LNCAP (cell line): ENCODE measurements at regions not wholly inside any gene's neighbourhood (a gene's known extent, or its start where the extent isn't known, plus 50 kb on each side); places are given as distances from the start of the nearest gene placed in this dataset.

Experiments used
- TF ChIP-seq, protein P1 (sequence below): fragments of 450-650 bp; IDR thresholded peaks from 2 replicates; pipeline ENCODE4 v1.5.1; 2017; ENCODE audit warnings: mild to moderate bottlenecking

DNA sequence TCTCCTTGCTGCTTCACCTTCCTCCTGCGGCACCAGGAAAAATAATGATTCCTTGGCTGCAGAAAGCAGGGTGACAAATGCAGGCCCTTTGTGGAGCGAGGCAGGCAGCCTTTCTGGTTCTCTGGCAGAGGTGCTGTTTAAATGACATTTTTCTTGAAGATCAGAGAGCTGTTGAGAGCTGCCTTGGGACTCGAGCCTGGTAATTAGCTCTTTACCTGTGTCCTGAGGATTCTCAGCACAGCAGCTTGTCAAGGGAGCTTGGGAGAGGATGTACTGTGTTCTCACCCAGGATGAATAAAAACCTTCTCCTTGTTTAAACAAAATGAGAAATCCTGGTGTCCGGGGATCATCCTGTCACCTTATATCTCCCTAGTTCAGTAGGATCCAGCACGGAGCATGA lies 204.0 kb downstream of the AACS start:
- TF ChIP-seq, protein P1, sequence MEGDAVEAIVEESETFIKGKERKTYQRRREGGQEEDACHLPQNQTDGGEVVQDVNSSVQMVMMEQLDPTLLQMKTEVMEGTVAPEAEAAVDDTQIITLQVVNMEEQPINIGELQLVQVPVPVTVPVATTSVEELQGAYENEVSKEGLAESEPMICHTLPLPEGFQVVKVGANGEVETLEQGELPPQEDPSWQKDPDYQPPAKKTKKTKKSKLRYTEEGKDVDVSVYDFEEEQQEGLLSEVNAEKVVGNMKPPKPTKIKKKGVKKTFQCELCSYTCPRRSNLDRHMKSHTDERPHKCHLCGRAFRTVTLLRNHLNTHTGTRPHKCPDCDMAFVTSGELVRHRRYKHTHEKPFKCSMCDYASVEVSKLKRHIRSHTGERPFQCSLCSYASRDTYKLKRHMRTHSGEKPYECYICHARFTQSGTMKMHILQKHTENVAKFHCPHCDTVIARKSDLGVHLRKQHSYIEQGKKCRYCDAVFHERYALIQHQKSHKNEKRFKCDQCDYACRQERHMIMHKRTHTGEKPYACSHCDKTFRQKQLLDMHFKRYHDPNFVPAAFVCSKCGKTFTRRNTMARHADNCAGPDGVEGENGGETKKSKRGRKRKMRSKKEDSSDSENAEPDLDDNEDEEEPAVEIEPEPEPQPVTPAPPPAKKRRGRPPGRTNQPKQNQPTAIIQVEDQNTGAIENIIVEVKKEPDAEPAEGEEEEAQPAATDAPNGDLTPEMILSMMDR, result no peak

DNA sequence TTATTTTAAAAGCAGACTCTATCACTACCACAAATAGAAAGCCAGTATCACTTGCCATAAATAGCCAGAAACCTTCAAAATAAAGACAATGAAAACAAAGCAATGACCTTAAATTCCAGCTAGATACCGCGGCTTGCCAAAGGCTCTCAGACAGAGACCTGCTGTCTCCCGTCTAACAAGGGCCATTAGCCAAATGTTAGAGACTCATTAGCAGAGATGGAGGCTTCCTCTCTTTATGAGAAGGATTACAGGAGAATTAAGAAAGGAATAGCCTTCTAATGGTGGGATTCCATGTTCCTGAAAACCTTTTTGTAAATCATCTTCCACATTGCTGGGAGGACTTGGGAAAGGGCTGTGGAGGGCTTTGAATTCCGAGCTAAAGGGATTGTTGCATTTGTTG lies 206.7 kb downstream of the AACS start:
- TF ChIP-seq, protein P1, result no peak

DNA sequence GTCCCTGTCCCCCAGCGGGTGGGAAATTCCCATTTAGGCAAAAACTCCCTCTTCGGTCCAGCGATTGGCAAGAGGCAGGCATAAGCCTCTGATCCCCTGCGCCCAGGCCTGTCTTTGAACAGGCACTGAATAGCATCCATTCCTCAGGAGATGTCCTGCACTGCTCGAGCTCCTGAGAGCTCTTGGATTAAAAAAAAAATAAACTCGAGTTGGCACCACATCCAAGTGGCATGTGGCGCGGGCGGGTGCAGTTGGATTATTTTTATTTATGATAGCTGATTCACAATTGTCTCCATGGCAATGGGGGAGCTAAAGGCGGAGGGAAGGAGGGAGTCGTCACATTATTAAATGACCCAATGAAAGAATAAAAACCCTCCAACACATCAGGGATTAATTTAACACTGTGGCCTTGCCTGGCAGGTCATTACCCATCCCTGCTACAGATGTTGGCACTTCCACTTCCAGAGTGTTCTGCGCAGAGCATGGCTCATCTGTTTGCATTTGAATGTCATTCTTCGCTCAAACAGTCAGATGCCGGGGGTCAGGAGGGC lies 207.2 kb downstream of the AACS start:
- TF ChIP-seq, protein P1, result no peak

DNA sequence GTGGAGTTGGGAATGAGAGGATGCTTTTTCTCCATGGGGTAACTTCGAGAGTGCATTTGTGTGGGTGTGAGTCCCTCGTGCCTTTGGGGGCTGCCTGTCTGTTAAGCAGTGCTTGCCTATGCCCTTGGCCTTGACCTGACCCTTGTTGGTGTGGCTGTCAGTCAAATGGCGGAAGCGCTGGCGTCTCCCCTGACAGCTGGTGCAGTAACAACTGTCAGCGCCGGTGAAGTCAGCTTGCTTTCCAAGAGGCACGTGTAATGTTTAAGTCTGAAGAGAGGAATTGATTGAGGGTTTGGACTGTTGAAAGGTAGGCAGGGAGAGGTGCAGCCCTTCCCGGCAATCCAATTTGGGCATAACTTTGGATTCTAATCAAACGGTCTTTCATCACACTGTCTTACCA lies 211.3 kb downstream of the AACS start:
- TF ChIP-seq, protein P1, result no peak

DNA sequence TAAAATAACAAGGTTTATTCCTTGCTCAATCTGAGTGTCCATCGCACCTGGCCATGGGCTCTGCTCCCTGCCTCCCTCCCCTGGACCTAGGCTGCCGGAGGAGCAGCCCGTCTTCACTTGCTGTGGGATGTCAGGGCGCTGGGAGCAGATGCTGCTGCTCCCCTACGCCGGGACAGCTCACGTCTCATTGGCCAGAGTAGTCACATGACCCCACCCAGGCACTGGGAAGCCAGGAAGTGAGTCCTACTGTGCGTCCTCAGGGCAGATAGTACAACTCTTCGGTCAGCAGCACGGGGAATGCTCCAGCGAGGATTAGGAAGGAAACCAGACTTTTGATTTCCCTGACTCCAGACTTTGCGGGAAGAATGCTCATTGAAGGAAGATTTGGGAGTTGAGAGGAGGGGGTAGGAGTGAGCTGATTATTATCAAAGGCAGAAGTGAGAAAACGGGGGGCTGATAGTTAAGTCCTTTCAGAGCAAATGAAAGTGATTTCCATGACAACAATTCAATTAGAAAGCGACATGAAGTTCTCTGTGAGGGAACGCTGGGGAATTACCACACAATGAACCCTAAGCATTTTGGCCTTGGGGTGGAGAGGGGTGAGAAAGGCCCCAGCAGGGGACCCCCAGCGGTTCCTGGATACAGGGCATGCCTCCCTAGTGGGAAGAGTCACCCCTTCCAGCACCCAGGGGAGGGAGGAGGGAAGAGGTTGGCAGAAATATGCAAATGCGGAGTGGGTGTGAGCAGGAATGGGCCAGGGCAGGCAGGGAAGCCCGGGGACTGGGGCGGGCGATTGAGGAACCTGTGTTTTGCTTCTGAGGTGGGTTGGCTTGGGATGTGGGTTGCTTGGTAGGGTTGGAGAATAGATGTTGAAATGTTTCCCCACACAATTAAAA lies 215.5 kb downstream of the AACS start:
- TF ChIP-seq, protein P1, result no peak

DNA sequence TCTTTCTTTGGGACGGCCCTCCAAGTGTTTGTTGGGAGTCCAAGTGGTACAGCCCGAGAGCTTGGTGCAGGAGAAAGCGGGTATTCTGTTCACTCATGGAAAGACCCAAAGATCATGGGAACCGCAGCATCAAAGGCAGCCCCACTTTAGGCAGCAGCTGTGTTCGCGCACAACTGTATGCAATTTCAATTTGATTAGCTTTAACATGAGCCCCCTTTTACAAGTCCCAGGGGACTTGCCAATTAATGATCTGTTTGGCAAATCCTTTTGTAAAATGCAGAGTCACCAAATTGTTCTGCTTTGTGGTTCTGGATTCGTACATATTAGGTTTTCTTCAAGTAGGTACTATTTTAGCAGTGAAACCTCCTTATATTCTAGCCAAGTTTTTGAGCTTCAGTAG lies 217.7 kb downstream of the AACS start:
- TF ChIP-seq, protein P1, result no peak

DNA sequence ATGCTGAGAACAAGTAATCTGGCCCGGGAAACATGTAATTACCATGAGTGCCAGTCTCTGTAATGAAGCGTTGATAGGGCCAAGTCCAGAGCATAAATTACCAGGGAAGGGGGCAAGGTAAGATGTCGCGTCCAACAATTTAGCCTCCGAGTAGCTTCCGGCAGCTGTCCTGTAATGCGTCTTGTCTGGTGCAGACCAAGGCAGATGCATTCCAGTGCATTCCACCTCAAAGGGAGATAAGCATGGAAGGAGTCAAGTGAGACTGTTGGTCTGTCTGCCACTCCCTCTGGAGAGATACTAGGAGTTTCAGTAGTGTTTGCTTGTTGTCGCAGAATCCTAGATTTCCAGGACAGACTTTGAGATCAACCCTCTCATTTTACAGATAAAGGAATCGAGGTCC lies 218.3 kb downstream of the AACS start:
- TF ChIP-seq, protein P1, result no peak
